NCI-H146 treated with DMSO at 0.1 percent for 48 hours (cell line): ENCODE measurements at regions not wholly inside any gene's neighbourhood (a gene's known extent, or its start where the extent isn't known, plus 50 kb on each side); places are given as distances from the start of the nearest gene placed in this dataset.

ENCODE experiments used
- DNase-seq: peaks from one replicate; lab custom pipeline; 2025; ENCODE audit not compliant: unreplicated experiment; lab: John Stamatoyannopoulos, UW

GRCh38 chr4:24013668-24014422, 124.0 kb upstream of the PPARGC1A start:
- DNase-seq, result no peak

- no peak for DNase-seq
Observed at GRCh38 chr4:24010994-24011393, 121.1 kb upstream of the PPARGC1A start.

DNA sequence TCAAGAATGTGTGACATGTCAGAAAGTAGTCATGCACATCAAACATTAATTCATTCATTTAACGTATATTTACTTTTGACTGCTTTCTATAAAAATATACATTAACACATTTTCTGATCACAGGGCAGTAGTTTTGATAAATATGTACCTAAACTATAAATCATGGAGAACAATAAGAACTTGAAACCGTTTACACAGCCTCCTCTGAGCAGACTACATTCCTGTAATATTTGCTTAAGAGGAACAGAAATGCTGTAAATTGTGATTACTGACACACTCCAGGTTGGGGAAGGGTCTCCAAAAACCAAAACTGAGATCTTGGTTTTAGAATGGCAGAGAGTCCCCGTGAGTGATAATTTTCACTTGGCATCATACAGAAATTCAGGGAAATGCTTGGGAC, 120.7 kb upstream of the PPARGC1A start:
- no peak for DNase-seq

DNA sequence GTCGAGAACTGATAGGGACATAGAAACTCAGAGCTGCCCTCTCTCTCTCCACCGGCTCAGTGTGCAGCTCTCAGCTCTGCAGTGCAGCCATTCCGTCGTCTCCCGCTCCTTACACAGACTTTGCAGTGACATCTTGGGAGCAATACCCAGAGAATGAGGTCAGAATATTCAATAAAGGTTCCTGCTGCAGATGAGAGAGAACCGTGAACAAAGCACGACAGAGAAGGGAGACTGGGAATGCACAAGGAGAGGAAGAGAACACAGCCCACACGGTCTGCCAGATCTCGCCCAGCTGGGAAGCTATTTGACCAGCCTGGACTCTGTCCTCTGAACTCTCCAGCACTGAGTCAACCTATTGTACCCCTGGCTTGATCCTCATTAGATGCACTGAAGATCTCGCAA, 118.0 kb upstream of the PPARGC1A start:
- DNase-seq, result no peak

DNA sequence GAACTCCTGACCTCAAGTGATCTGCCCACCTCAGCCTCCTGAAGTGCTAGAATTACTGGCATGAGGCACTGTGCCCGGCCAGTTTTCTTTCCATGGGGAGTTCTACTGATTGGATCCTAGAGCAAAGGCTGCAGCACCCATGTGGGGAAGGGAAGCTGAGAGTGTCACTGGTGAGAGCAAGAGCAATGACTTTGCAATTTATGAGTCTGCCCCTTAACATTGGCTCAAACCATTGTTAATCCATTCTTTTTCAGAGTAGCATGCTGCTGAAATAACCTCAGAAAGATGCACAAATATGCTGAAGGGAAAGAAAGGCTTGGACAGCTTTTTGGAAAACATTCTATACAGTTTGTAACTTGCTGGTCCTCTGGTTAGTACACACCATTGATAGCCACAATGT, 116.4 kb upstream of the PPARGC1A start:
- DNase-seq, result no peak

DNA sequence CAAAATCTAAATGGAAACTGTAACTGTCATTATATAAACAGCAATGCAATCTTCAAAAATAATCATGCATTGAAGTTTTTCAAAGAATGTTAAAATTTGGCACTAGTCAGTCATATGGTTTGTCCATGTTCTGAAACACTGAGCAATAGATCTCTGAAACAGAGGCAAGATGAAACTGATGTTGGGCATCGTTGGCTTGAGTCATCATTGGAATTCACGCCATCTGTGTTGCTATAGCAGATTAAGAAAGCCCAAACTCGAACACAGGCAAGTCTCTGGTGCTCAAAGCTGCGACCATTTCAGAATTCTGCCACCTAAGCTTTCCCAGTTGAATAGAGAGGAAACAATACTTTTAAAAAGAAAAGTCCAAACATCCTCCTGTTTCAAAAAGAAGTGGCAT, 114.1 kb upstream of the PPARGC1A start:
- DNase-seq, result no peak

DNA sequence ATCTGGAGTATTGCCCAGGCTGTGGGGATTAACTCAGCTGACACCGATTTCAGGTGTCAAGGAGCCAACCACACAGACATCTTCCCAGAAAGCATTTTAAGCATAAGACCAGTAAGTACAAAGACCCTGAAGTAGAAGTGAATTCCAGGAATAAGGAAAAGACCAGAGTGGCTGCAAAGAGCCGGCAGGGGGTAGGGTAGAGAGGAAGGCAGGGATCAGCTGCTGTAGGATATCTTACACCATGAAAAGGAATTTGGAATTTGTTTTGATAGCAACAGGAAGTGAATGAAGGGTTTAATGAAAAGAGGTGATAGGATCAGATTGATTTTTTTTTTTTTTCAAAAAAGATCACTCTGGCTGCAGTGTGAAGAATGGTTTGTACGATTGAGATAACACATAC, 113.6 kb upstream of the PPARGC1A start:
- no peak for DNase-seq

- no peak for DNase-seq
Observed at GRCh38 chr4:24002330-24002966, 112.6 kb upstream of the PPARGC1A start.

DNA sequence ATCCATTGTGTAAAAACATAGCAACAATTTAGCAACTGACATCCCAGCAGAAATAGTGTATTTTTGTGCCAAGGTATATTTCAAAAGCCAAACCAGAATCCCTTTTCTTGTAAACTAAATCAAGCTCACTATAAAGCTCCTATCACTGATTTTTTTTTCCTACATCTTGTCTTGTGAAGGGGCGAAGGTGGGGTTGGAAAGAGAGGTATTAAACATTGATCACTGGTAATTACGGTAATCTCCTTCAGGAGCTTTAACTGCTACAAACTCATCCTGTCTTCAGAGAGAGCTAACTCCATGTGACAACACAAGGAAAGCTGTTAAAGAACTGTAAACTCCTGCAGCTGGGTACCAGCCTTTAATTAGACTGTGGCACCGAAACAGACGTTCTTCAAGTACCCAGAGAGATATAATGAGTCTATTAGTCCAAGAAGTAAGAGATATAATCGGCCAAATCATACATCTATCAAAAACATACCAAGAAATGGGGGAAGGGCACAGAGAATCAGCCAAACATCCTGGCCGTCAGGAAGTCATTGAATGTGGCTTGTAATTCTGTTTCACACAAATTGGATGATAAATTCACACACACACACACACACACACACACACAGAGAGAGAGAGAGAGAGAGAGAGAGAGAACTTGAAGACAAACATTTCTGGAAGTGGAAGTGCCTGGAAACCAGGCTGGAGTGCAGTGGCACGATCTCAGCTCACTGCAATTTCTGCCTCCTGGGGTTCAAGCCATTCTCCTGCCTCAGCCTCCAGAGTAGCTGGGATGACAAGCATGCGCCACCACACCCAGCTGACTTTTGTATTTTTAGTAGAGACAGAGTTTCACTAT, 111.9 kb upstream of the PPARGC1A start:
- DNase-seq, result no peak

GRCh38 chr4:24000470-24000831, 110.6 kb upstream of the PPARGC1A start:
- no peak for DNase-seq

- DNase-seq, result no peak
Observed at GRCh38 chr4:23999714-24000469, 110.0 kb upstream of the PPARGC1A start.

- no peak for DNase-seq
Observed at GRCh38 chr4:23993373-23993772, 103.5 kb upstream of the PPARGC1A start.

GRCh38 chr4:23991444-23991843, 101.6 kb upstream of the PPARGC1A start:
- DNase-seq, result no peak

DNA sequence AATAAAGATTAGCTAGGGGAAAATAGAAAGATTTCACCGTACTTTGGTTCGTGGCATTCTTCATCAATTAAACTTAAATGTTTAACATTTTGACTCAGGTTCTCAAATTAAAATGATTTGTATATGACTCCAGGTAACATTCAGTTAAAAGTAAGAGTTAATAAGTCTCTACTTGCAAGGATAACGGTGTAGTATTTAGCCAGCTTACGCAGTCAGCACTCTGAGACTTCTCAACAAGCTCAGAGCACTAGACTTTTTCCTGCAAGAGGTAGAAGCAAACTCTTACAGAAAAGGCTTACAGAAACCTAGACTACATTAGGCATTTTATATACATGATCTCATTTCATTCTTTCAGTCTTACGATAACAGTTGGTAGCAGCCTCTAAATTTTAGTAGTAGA, 96.4 kb upstream of the PPARGC1A start:
- DNase-seq, result no peak

DNA sequence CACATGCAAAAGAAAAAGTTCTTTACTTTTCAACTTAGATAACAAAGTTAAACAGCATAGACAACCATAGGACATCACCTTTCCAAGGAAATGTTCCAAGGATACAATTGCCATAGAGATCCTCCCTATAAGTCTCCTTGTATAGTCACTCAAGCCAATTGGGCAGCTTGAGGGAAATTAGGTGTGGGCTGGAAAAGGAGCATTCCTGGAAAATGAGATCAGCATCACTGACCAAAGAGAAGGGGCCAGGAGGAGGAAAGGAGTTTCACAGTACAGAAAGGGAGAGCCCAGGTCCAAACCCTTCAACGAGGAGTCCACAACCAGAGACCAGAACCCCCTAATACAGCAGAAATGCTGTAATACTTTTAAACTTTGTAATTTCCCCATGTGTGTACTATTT, 91.5 kb upstream of the PPARGC1A start:
- DNase-seq, result no peak

DNA sequence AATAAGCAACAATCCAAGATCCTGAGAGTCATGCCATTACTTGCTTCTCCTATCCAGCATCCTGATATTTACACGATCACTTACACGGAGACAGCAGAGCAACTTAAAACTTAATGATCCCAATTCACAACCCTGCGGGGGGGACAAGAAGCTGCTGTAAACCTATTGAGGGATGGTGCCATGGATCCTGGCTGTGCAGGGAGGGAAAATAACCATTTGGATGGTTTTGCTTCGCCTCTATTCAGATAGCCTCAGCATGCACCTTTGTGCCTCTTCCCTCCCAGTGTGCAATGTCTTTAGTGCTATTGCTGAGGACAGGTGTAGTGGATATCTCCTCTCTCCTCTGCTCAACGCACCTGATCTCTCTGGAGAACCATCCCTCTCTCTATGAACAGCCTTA, 89.7 kb upstream of the PPARGC1A start:
- DNase-seq, result no peak

- no peak for DNase-seq
Observed at GRCh38 chr4:23978002-23978401, 88.2 kb upstream of the PPARGC1A start.

DNA sequence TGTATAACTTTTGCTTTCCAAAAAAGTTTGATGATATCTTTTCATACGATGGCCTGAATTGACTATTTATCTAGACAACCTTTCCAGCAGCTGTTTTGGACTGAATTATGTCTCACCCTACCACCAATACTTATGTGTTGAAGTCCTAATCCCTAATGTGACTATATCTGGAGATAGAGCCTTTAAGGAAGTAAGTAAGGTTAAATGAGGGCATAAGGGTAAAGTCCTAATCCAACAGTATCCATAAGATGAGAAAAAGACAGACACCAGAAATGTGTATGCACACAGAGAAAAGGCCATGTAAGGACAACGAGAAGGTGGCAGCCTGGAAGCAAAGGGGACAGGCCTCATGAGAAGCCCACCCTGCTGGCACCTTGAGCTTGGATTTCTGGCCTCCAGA, 86.6 kb upstream of the PPARGC1A start:
- DNase-seq, result no peak

DNA sequence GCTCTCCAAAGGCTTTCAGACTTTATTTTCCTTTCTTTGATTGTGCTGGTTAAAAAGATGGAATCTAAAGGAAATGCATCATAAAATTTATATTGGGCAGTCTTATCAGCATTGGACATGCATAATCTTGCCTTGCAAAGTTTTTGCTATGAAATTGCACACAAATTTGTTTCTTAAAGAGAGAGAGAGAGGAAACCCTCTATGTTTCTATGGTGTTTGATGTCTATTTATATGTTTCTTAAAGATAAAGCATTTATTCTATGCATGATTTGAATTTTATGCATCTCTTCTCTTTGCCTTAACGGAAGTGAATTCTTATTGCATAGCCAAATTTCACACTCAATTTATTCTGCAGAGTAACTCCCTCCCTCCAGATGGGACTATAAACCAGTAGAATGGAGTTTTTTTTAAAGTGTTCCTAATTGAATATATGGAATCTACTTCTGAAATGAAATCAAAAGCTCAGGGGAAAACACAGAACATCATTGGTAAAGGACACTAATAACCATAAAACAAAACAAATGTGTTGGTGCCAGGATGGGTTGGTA, 83.5 kb upstream of the PPARGC1A start:
- DNase-seq, result no peak

- DNase-seq, result no peak
Observed at GRCh38 chr4:23972805-23973204, 83.0 kb upstream of the PPARGC1A start.

DNA sequence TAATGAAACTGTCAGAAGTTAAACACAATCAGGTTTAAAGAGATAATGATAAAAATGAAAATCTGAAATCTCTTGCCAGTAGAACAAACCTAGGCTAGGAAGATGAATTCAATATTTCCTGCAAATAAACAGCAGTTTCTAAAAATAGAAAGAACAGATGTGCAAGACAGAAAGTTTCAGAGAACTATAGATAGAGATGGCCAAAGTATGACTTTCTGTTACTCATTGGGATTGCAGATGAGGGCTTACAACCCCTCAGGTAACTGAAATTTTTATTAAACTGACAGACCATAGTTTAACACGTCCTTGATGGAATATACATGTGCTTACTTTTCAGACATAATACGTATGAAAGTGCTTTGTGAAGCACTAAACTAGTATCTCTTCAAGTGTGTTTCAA, 82.3 kb upstream of the PPARGC1A start:
- DNase-seq, result no peak
